ENCODE measurements at regions not wholly inside any gene's neighbourhood (a gene's known extent, or its start where the extent isn't known, plus 50 kb on each side); places are given as distances from the start of the nearest gene placed in this dataset.

GRCh38 chr7:113491305-113491704, 373.0 kb upstream of the SMIM30 start:
- H3K36me3 ChIP-seq = no peaks in the 10 kb centered on the region
- no peaks in the 10 kb centered on the region for H3K9me3 ChIP-seq
- no peak overlapping the region for H3K4me3 ChIP-seq
- H3K4me1 ChIP-seq (replicated peaks) = no peaks in the 10 kb centered on the region
- TF ChIP-seq POLR2A (IDR thresholded peaks at IDR 0.05) (no peak), POLR2AphosphoS5 (IDR thresholded peaks at IDR 0.05) (no peak), CTCF (IDR thresholded peaks at IDR 0.05) (no peak)
- no peaks in the 10 kb centered on the region for H3K27me3 ChIP-seq (replicated peaks; ENCODE audit: insufficient read depth)
- no peak overlapping the region for H3K27ac ChIP-seq
- 76% methylated on average over 2 of the region's 2 CpGs for WGBS
- intact Hi-C loops (cut with DNase I) = no loop called here
- no peak for DNase-seq (ENCODE audit: low spot score)

- no peak for DNase-seq (ENCODE audit: low spot score)
- 93% methylated on average over 14 of the region's 16 CpGs for WGBS
- Histone ChIP-seq H3K4me3 (no peak overlapping the region), H3K27ac (no peak overlapping the region), H3K27me3 (replicated peaks; ENCODE audit: insufficient read depth) (no peaks in the 10 kb centered on the region), H3K9me3 (no peaks in the 10 kb centered on the region), H3K36me3 (no peaks in the 10 kb centered on the region), H3K4me1 (replicated peaks) (no peaks in the 10 kb centered on the region)
- intact Hi-C loops (cut with DNase I) = no loop called here
- TF ChIP-seq POLR2A (IDR thresholded peaks at IDR 0.05) = no peak
- no peak for TF ChIP-seq CTCF (IDR thresholded peaks at IDR 0.05)
- no peak for TF ChIP-seq POLR2AphosphoS5 (IDR thresholded peaks at IDR 0.05)
These were observed 369.8 kb upstream of the SMIM30 start for GRCh38 chr7:113487925-113488731.

- TF ChIP-seq POLR2AphosphoS5 (IDR thresholded peaks at IDR 0.05) (no peak), CTCF (IDR thresholded peaks at IDR 0.05) (no peak), POLR2A (IDR thresholded peaks at IDR 0.05) (no peak)
- Histone ChIP-seq H3K36me3 (no peaks in the 10 kb centered on the region), H3K4me1 (replicated peaks) (no peaks in the 10 kb centered on the region), H3K4me3 (no peak overlapping the region), H3K27me3 (replicated peaks; ENCODE audit: insufficient read depth) (no peaks in the 10 kb centered on the region), H3K9me3 (no peaks in the 10 kb centered on the region), H3K27ac (no peak overlapping the region)
- DNase-seq (ENCODE audit: low spot score) = no peak
- WGBS = 92% methylated on average over 2 of the region's 2 CpGs
- intact Hi-C loops (cut with DNase I) = no loop called here
These were observed 368.2 kb upstream of the SMIM30 start for GRCh38 chr7:113486548-113486947.

- intact Hi-C loops (cut with DNase I) = no loop called here
- H3K4me1 ChIP-seq (replicated peaks) = no peaks in the 10 kb centered on the region
- H3K27me3 ChIP-seq (replicated peaks; ENCODE audit: insufficient read depth) = no peaks in the 10 kb centered on the region
- H3K4me3 ChIP-seq = no peak overlapping the region
- no peak overlapping the region for H3K27ac ChIP-seq
- no peak for DNase-seq (ENCODE audit: low spot score)
- no peaks in the 10 kb centered on the region for H3K9me3 ChIP-seq
- H3K36me3 ChIP-seq = no peaks in the 10 kb centered on the region
- WGBS = 93% methylated on average over 4 of the region's 4 CpGs
- no peak for TF ChIP-seq CTCF (IDR thresholded peaks at IDR 0.05)
- TF ChIP-seq POLR2A (IDR thresholded peaks at IDR 0.05) = no peak
- no peak for TF ChIP-seq POLR2AphosphoS5 (IDR thresholded peaks at IDR 0.05)
These were observed 365.3 kb upstream of the SMIM30 start for GRCh38 chr7:113483657-113484056.

- no peaks in the 10 kb centered on the region for H3K27me3 ChIP-seq (replicated peaks; ENCODE audit: insufficient read depth)
- H3K27ac ChIP-seq = no peak overlapping the region
- no peaks in the 10 kb centered on the region for H3K9me3 ChIP-seq
- WGBS = 80% methylated on average over 3 of the region's 3 CpGs
- H3K36me3 ChIP-seq = no peaks in the 10 kb centered on the region
- intact Hi-C loops (cut with DNase I) = no loop called here
- TF ChIP-seq CTCF (IDR thresholded peaks at IDR 0.05) (no peak), POLR2A (IDR thresholded peaks at IDR 0.05) (no peak), POLR2AphosphoS5 (IDR thresholded peaks at IDR 0.05) (no peak)
- no peak for DNase-seq (ENCODE audit: low spot score)
- H3K4me3 ChIP-seq = no peak overlapping the region
- no peaks in the 10 kb centered on the region for H3K4me1 ChIP-seq (replicated peaks)
These were observed 362.2 kb upstream of the SMIM30 start for GRCh38 chr7:113480537-113480936.
